WTC11 (cell line): ENCODE measurements at regions not wholly inside any gene's neighbourhood (a gene's known extent, or its start where the extent isn't known, plus 50 kb on each side); places are given as distances from the start of the nearest gene placed in this dataset.

Experiments used
- ATAC-seq: fragments of 200-7000 bp; cut with Tn5 transposase; 2 replicates; pipeline ENCODE4 v1.10.0; 2021; ENCODE audit warnings: mild to moderate bottlenecking, moderate library complexity
- CTCF ChIA-PET: fragments of 300-600 bp; sonication (Branson Sonifier 250); formaldehyde crosslinking; loops from one replicate; lab custom pipeline; 2021; ENCODE audit warnings: antibody characterized with exemption; lab: Charles Lee
- POLR2A ChIA-PET: fragments of 350-600 bp; sonication (Branson Sonifier 250); formaldehyde crosslinking; loops from one replicate; lab custom pipeline; 2021; ENCODE audit warnings: antibody characterized with exemption; lab: Charles Lee
- DNase-seq: peaks from one replicate; pipeline ENCODE4 v3.0.0; 2021; ENCODE audit warnings: low spot score
- H3K27ac Mint-ChIP-seq: 2 replicates; pipeline ENCODE4 v1.8.0; 2021; ENCODE audit warnings: mixed read lengths
- H3K27me3 Mint-ChIP-seq: 2 replicates; pipeline ENCODE4 v1.8.0; 2021; ENCODE audit warnings: low read depth, mild to moderate bottlenecking, moderate library complexity, mixed read lengths
- H3K36me3 Mint-ChIP-seq: 2 replicates; pipeline ENCODE4 v1.8.0; 2021; ENCODE audit warnings: mixed read lengths
- H3K4me1 Mint-ChIP-seq: 2 replicates; pipeline ENCODE4 v1.8.0; 2022; ENCODE audit warnings: mixed read lengths
- H3K4me3 Mint-ChIP-seq: 2 replicates; pipeline ENCODE4 v1.8.0; 2021; ENCODE audit warnings: mild to moderate bottlenecking, moderate library complexity, mixed read lengths
- H3K9me3 Mint-ChIP-seq: 2 replicates; pipeline ENCODE4 v1.8.0; 2021; ENCODE audit warnings: mixed read lengths
- CBFB ChIP-seq: sonication (generic); formaldehyde crosslinking; IDR thresholded peaks from 2 replicates; pipeline ENCODE4 v1.8.1; 2022; ENCODE audit warnings: mild to moderate bottlenecking, low read depth, missing genetic modification reagents
- ELF4 ChIP-seq: sonication (generic); formaldehyde crosslinking; IDR thresholded peaks from 2 replicates; pipeline ENCODE4 v1.8.1; 2022; ENCODE audit warnings: low read depth, mild to moderate bottlenecking, moderate library complexity, missing genetic modification reagents
- GRHL2 ChIP-seq: fragments of 250-450 bp; sonication (Bioruptor Pico); IDR thresholded peaks from 2 replicates; pipeline ENCODE4 v1.8.0; 2022; ENCODE audit warnings: mild to moderate bottlenecking, moderate library complexity; ENCODE audit not compliant: insufficient replicate concordance, severe bottlenecking
- GTF2I ChIP-seq: fragments of 250-450 bp; sonication (Bioruptor Pico); conservative IDR thresholded peaks from 2 replicates; pipeline ENCODE4 v1.4.0; 2021; ENCODE audit warnings: mild to moderate bottlenecking
- JUN ChIP-seq: sonication (generic); formaldehyde crosslinking; IDR thresholded peaks from 2 replicates; pipeline ENCODE4 v1.8.0; 2023; ENCODE audit warnings: mild to moderate bottlenecking, missing genetic modification reagents
- MXD4 ChIP-seq: fragments of 250-450 bp; sonication (Bioruptor Pico); IDR thresholded peaks from 2 replicates; pipeline ENCODE4 v1.8.0; 2021; ENCODE audit warnings: mild to moderate bottlenecking, moderate library complexity, borderline replicate concordance
- NR2C2 ChIP-seq: sonication (generic); formaldehyde crosslinking; IDR thresholded peaks from 2 replicates; pipeline ENCODE4 v1.8.0; 2022; ENCODE audit warnings: mild to moderate bottlenecking, missing genetic modification reagents
- TEAD4 ChIP-seq: sonication (generic); formaldehyde crosslinking; IDR thresholded peaks from 2 replicates; pipeline ENCODE4 v1.8.0; 2022; ENCODE audit warnings: mild to moderate bottlenecking, missing genetic modification reagents
- ZNF121 ChIP-seq: sonication (generic); formaldehyde crosslinking; IDR thresholded peaks from 2 replicates; pipeline ENCODE4 v1.8.0; 2023; ENCODE audit warnings: missing genetic modification reagents
- ZNF138 ChIP-seq: sonication (generic); formaldehyde crosslinking; conservative IDR thresholded peaks from 2 replicates; pipeline ENCODE4 v1.8.1; 2022; ENCODE audit warnings: mild to moderate bottlenecking, moderate library complexity, missing genetic modification reagents
- ZNF219 ChIP-seq: sonication (generic); formaldehyde crosslinking; IDR thresholded peaks from 2 replicates; pipeline ENCODE4 v1.8.0; 2023; ENCODE audit warnings: missing genetic modification reagents, mild to moderate bottlenecking, borderline replicate concordance
- TF ChIP-seq, protein P1 (sequence below): sonication (generic); formaldehyde crosslinking; IDR thresholded peaks from 2 replicates; pipeline ENCODE4 v1.8.1; 2022; ENCODE audit warnings: low read depth, mild to moderate bottlenecking, moderate library complexity, missing genetic modification reagents, borderline replicate concordance
- TF ChIP-seq, protein P2 (sequence below): sonication (generic); formaldehyde crosslinking; IDR thresholded peaks from 2 replicates; pipeline ENCODE4 v1.8.1; 2022; ENCODE audit warnings: missing genetic modification reagents, borderline replicate concordance
- TF ChIP-seq, protein P3 (sequence below): fragments of 250-450 bp; sonication (Bioruptor Pico); IDR thresholded peaks from 2 replicates; pipeline ENCODE4 v1.9.0; 2021; ENCODE audit warnings: moderate library complexity, mild to moderate bottlenecking, inconsistent platforms, borderline replicate concordance
- TF ChIP-seq, protein P4 (sequence below): sonication (generic); formaldehyde crosslinking; IDR thresholded peaks from 2 replicates; pipeline ENCODE4 v1.8.1; 2022; ENCODE audit warnings: mild to moderate bottlenecking, missing genetic modification reagents, moderate library complexity, borderline replicate concordance
- TF ChIP-seq, protein P5 (sequence below): fragments of 250-450 bp; sonication (Bioruptor Pico); conservative IDR thresholded peaks from 2 replicates; pipeline ENCODE4 v1.9.0; 2021; ENCODE audit warnings: mild to moderate bottlenecking
- TF ChIP-seq, protein P6 (sequence below): fragments of 250-450 bp; sonication (Bioruptor Pico); IDR thresholded peaks from 2 replicates; pipeline ENCODE4 v1.9.0; 2021; ENCODE audit warnings: mild to moderate bottlenecking
- TF ChIP-seq, protein P7 (sequence below): sonication (generic); formaldehyde crosslinking; IDR thresholded peaks from 2 replicates; pipeline ENCODE4 v1.8.0; 2023; ENCODE audit warnings: missing genetic modification reagents, mild to moderate bottlenecking, borderline replicate concordance
- TF ChIP-seq, protein P8 (sequence below): sonication (generic); formaldehyde crosslinking; IDR thresholded peaks from 2 replicates; pipeline ENCODE4 v1.8.1; 2023; ENCODE audit warnings: mild to moderate bottlenecking, missing genetic modification reagents

DNA sequence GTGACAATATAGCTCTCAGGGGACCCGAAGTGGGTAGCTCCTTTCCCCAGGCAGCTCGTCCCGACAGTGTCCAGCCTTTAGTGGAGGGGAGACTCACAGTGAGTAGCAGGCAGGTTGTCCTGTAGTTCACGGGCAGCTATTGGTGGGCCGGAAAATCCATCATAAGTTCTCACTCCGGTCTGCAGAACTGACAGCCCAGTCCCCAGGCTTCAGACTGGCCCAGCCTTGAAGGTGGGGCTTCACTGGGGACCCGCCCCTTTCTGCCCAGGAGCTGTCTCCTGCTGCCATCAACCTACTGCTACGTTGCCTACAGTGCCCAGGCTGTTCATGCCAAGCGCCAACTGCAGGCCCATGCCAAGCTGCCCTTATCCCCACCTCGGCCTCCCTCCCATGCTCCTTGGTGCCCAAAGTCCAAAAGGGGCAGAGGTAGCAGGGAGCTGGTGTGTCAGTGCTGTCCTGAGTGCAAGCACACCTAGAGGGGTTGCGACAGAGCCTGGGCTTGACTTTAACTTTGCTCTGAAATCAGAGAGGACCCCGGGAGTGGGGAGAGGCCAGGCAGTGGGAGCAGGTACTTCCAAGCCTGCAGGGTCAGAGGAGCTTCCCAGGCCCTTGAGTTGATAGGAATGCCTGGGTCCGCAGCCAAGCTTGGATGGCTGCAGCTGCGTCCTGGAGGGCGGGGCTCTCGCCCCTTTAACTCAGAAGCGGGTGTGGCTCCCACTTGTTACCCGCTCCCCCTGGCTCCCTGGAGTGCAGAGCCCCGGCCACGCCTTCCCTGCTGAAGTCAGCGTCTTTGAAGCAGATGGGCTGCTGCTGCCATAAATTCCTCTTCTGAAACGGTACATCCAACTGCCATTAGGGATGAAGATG, 1144.3 kb upstream of the NCAM2 start (continued):
- TF ChIP-seq, protein P1, sequence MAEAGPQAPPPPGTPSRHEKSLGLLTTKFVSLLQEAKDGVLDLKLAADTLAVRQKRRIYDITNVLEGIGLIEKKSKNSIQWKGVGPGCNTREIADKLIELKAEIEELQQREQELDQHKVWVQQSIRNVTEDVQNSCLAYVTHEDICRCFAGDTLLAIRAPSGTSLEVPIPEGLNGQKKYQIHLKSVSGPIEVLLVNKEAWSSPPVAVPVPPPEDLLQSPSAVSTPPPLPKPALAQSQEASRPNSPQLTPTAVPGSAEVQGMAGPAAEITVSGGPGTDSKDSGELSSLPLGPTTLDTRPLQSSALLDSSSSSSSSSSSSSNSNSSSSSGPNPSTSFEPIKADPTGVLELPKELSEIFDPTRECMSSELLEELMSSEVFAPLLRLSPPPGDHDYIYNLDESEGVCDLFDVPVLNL = no peak
- TF ChIP-seq ZNF138 (CRISPR knock-in tag) = no peak
- TF ChIP-seq, protein P2, sequence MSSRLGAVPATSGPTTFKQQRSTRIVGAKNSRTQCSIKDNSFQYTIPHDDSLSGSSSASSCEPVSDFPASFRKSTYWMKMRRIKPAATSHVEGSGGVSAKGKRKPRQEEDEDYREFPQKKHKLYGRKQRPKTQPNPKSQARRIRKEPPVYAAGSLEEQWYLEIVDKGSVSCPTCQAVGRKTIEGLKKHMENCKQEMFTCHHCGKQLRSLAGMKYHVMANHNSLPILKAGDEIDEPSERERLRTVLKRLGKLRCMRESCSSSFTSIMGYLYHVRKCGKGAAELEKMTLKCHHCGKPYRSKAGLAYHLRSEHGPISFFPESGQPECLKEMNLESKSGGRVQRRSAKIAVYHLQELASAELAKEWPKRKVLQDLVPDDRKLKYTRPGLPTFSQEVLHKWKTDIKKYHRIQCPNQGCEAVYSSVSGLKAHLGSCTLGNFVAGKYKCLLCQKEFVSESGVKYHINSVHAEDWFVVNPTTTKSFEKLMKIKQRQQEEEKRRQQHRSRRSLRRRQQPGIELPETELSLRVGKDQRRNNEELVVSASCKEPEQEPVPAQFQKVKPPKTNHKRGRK (CRISPR knock-in tag) = no peak
- TF ChIP-seq, protein P3, sequence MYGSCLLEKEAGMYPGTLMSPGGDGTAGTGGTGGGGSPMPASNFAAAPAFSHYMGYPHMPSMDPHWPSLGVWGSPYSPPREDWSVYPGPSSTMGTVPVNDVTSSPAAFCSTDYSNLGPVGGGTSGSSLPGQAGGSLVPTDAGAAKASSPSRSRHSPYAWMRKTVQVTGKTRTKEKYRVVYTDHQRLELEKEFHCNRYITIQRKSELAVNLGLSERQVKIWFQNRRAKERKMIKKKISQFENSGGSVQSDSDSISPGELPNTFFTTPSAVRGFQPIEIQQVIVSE (CRISPR knock-in tag) = no peak
- TF ChIP-seq, all 79 proteins: peak for 0

DNA sequence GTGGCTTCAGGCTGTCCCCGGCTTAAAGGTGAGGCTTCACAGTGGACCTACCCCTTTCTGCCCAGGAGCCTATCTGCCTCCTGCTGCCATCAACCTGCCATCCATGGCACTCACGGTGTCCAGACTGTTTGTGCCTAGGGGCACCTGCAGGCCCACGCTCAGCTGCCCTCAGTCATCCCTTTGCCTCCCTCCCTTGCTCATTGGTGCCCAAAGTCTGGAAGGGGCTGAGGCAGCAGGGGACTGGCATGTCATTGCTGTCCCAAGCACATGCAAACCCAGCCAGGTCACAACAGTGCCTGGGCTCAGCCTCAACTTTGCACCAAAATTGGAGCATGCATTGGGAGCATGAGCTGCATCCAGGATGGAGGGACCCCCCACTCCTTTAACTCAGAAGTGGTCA, 1142.7 kb upstream of the NCAM2 start:
- no peak for ATAC-seq
- no peak for TF ChIP-seq GTF2I (CRISPR knock-in tag)
- TF ChIP-seq JUN (CRISPR knock-in tag) = no peak
- TF ChIP-seq ELF4 (CRISPR knock-in tag) = no peak
- no peak for TF ChIP-seq GRHL2 (CRISPR knock-in tag)
- TF ChIP-seq, protein P4, sequence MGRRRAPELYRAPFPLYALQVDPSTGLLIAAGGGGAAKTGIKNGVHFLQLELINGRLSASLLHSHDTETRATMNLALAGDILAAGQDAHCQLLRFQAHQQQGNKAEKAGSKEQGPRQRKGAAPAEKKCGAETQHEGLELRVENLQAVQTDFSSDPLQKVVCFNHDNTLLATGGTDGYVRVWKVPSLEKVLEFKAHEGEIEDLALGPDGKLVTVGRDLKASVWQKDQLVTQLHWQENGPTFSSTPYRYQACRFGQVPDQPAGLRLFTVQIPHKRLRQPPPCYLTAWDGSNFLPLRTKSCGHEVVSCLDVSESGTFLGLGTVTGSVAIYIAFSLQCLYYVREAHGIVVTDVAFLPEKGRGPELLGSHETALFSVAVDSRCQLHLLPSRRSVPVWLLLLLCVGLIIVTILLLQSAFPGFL (CRISPR knock-in tag) = no peak
- TF ChIP-seq NR2C2 = no peak
- TF ChIP-seq, protein P5, sequence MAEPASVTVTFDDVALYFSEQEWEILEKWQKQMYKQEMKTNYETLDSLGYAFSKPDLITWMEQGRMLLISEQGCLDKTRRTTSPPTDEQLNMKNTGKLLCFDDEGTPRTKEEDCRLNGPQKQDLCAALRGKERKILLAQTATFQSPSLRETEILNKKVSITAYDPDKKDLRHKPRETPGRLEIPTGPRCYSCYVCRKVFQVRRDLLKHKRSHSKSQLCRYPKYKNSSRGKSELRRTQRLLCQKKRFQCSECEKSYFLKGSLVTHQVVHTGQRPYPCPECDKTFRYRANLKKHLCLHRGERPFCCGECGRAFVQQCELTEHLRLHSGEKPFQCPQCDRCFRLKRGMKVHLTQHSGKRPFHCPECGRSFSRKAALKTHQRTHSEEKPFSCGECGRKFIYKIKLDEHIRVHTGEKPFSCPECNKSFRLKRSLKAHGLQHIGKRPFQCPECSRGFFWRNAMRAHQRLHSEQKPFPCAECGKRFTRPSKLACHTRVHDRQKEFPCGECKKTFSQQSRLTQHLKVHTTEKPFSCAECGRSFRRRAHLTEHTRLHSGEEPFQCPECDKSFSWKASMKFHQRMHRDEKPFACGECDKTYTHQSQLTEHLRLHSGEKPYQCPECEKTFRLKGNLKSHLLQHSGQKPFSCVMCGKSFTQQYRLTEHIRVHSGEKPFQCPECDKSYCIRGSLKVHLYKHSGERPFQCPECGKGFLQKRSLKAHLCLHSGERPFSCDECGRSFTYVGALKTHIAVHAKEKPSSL (CRISPR knock-in tag) = no peak
- no peak for TF ChIP-seq ZNF219 (CRISPR knock-in tag)
- TF ChIP-seq TEAD4 = no peak
- TF ChIP-seq, protein P6, sequence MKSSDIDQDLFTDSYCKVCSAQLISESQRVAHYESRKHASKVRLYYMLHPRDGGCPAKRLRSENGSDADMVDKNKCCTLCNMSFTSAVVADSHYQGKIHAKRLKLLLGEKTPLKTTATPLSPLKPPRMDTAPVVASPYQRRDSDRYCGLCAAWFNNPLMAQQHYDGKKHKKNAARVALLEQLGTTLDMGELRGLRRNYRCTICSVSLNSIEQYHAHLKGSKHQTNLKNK = no peak
- TF ChIP-seq MXD4 (CRISPR knock-in tag) = no peak
- TF ChIP-seq ZNF121 (CRISPR knock-in tag) = no peak
- TF ChIP-seq, protein P1 = no peak
- TF ChIP-seq, protein P7, sequence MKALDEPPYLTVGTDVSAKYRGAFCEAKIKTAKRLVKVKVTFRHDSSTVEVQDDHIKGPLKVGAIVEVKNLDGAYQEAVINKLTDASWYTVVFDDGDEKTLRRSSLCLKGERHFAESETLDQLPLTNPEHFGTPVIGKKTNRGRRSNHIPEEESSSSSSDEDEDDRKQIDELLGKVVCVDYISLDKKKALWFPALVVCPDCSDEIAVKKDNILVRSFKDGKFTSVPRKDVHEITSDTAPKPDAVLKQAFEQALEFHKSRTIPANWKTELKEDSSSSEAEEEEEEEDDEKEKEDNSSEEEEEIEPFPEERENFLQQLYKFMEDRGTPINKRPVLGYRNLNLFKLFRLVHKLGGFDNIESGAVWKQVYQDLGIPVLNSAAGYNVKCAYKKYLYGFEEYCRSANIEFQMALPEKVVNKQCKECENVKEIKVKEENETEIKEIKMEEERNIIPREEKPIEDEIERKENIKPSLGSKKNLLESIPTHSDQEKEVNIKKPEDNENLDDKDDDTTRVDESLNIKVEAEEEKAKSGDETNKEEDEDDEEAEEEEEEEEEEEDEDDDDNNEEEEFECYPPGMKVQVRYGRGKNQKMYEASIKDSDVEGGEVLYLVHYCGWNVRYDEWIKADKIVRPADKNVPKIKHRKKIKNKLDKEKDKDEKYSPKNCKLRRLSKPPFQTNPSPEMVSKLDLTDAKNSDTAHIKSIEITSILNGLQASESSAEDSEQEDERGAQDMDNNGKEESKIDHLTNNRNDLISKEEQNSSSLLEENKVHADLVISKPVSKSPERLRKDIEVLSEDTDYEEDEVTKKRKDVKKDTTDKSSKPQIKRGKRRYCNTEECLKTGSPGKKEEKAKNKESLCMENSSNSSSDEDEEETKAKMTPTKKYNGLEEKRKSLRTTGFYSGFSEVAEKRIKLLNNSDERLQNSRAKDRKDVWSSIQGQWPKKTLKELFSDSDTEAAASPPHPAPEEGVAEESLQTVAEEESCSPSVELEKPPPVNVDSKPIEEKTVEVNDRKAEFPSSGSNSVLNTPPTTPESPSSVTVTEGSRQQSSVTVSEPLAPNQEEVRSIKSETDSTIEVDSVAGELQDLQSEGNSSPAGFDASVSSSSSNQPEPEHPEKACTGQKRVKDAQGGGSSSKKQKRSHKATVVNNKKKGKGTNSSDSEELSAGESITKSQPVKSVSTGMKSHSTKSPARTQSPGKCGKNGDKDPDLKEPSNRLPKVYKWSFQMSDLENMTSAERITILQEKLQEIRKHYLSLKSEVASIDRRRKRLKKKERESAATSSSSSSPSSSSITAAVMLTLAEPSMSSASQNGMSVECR (CRISPR knock-in tag) = no peak
- TF ChIP-seq CBFB = no peak
- TF ChIP-seq, protein P8, sequence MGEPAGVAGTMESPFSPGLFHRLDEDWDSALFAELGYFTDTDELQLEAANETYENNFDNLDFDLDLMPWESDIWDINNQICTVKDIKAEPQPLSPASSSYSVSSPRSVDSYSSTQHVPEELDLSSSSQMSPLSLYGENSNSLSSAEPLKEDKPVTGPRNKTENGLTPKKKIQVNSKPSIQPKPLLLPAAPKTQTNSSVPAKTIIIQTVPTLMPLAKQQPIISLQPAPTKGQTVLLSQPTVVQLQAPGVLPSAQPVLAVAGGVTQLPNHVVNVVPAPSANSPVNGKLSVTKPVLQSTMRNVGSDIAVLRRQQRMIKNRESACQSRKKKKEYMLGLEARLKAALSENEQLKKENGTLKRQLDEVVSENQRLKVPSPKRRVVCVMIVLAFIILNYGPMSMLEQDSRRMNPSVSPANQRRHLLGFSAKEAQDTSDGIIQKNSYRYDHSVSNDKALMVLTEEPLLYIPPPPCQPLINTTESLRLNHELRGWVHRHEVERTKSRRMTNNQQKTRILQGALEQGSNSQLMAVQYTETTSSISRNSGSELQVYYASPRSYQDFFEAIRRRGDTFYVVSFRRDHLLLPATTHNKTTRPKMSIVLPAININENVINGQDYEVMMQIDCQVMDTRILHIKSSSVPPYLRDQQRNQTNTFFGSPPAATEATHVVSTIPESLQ (CRISPR knock-in tag) = no peak

More for the DNA sequence above, 1142.7 kb upstream of the NCAM2 start:
- Mint-ChIP-seq H3K27me3 (no peaks in the 10 kb centered on the region), H3K4me1 (no peaks in the 10 kb centered on the region), H3K4me3 (no peak overlapping the region), H3K9me3 (0 out of 2 replicates have a peak, but pooled peaks cover 3% of the 10 kb centered on the region), H3K27ac (no peak overlapping the region), H3K36me3 (no peaks in the 10 kb centered on the region)
- ChIA-PET POLR2A (no interaction called here), CTCF (no interaction called here)
- DNase-seq = no peak
